HG03045 (cell line): ENCODE measurements at regions not wholly inside any gene's neighbourhood (a gene's known extent, or its start where the extent isn't known, plus 50 kb on each side); places are given as distances from the start of the nearest gene placed in this dataset.
"Not testable (repeated sequence)": the region's sequence is repeated elsewhere in the genome, so short reads cannot be mapped to it uniquely, and the experiment has no call there.

Experiments used
- ATAC-seq: cut with Tn5 transposase; IDR thresholded peaks from one replicate; pipeline ENCODE4 v1.9.1; 2021; ENCODE audit warnings: mild to moderate bottlenecking, moderate library complexity; ENCODE audit not compliant: unreplicated experiment

- peak; percentile 44 for ATAC-seq
Observed at GRCh38 chr3:124620600-124621063, 109.6 kb upstream of the UMPS start.

- no peak for ATAC-seq
Observed at GRCh38 chr3:124621498-124621897, 108.8 kb upstream of the UMPS start.

DNA sequence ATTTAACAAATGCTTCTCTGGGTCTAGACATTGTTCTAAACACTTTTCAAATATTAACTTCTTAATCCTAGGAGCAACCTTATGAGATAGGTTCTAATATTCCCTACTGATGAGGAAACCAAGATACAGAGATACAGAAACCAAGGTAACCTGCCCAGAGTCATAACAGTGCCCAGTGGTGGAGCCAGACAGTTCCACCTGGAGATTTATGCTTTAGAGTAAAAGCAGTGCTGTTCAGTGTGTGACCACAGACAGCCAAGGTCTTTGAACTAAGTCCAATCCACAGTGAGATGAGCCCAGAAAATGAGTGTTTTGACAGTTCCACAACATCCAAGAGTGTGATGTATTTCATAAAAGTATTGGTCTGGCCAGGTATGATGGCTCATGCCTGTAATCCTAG lies 105.2 kb upstream of the UMPS start:
- ATAC-seq = no peak

- no peak for ATAC-seq
Observed at GRCh38 chr3:124627501-124627908, 102.7 kb upstream of the UMPS start.

- no peak for ATAC-seq
Observed at GRCh38 chr3:124628863-124629262, 101.4 kb upstream of the UMPS start.

- no peak for ATAC-seq
Observed at GRCh38 chr3:124629497-124629896, 100.8 kb upstream of the UMPS start.

- no peak for ATAC-seq
Observed at GRCh38 chr3:124630960-124631359, 99.3 kb upstream of the UMPS start.

GRCh38 chr3:124631727-124632126 lies 98.5 kb upstream of the UMPS start:
- no peak for ATAC-seq

GRCh38 chr3:124632566-124633140 lies 97.6 kb upstream of the UMPS start:
- ATAC-seq = no peak

GRCh38 chr3:124633524-124633923 lies 96.7 kb upstream of the UMPS start:
- ATAC-seq = no peak

- ATAC-seq = no peak
Observed at GRCh38 chr3:124634210-124635168, 95.8 kb upstream of the UMPS start.

DNA sequence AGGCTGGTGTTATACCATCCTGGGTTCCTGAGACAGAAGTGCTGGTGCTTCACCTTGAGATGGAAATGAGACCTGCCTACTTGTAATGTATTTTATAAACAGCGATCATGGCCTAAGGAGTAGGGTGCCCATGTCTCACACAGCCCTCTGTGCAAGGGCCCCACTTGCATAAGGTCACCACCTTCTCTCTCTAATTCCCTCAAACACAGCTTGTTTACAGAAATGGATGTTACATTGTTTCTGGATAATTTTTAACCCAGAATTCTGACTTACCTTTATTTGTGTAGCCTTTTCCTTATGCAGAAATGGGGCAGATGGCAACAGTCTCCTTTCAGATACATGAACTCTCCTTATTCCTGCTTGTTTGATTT lies 95.1 kb upstream of the UMPS start:
- ATAC-seq = no peak

DNA sequence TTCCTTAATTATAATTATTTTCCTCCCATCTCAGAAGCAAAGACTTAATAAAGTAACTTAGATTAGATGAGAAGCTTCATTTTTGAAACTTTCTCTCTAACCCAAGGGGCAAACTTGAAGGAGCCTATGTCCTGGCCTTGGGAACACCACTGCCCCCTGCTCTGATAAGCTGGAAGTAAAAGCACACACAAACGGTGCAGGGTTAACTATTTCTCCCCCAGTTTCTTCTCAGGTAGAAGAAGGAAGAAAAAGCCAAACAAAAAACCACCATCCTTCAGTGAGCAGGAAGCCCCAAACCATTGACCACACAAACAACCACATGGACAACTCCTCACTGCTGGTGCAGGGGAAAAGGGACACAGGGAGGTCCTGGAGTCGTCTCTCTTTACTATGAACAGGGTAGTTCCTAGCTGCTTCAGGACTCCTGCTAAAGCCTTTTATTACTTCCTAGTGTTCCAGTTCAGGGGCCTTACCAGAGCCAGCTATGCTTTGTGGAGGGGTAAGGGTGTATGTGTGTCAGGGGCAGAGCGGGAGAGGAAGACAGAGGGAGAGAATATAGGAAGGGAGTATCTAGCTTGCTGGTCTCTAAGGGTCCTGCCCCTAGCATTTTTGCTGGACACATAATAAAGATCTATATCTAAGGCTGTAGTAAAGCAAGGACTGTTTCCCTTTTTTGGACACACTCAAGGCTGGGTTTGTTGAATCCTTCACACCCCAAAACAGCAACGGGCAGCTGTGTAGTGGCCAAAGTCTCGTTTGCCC lies 94.0 kb upstream of the UMPS start:
- no peak for ATAC-seq

DNA sequence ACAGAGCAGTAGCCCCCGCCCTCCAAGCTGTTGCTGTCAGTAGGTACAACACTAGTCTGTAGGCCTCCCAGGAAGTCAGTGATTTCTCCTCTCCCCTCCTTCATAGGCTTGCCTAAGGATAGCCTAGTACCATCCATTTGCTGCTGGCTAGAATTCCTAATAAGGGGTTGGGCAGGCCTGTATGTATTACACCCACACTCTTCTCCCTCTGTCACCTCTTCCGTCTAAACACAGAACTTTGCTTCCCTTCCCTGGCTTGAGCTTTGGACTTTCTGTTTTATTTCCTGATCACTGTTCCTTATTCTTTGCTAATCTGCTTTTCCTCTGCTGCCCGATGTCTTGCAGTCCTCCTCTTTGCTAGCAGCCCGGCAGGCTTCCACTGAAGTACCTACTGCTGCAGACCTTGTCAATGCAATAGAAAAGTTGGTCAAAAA lies 93.4 kb upstream of the UMPS start:
- no peak for ATAC-seq

- peak; percentile 46 for ATAC-seq
Observed at GRCh38 chr3:124639406-124640237, 90.6 kb upstream of the UMPS start.

DNA sequence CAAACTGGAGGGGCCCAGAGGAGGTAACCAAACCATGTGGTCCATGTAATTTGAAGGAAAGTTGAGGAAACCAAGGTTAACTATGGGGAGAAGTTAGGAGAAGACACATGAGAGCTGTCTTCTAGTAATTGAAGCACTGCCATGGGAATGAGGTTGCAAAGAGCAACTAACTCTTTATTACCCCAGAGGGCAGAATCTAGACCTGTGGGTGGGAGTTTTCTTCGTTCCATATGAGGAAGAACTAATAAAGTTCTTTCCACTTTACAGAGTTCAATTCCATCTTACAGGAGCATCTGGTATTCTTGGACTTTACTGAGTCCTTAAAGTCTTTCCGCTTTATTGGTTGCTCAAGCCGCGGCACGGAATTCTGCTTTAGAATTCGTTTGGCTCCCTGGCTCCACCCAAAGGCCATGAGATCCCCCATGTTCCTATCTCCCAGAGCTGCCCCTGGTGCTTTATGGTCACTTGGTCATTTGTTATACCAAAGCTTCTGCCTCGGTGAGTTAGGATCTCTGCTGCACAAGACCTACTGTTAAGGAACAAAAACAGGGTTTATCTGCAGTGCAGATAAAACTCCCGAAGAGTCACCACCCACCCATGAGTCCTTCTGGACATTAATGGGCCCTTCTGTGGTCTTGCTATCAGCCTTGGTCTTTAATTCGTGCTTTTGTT lies 89.5 kb upstream of the UMPS start:
- ATAC-seq = no peak

DNA sequence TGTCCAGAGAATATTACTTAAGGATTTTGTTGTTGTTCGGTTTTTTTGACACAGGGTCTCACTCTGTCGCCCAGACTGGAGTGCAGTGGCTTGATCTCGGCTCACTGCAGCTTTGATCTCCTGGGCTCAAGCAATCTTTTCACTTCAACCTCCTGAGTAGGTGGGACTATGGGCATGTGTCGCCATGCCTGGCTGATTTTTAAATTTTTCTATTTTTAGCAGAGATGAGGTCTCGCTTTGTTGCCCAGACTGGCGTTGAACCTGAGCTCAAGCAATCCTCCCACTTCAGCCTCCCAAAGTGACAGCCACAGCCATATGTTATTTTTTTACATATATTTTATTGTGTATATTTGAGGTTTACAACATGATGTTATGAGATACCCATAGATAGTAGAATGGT lies 86.8 kb upstream of the UMPS start:
- ATAC-seq = no peak

DNA sequence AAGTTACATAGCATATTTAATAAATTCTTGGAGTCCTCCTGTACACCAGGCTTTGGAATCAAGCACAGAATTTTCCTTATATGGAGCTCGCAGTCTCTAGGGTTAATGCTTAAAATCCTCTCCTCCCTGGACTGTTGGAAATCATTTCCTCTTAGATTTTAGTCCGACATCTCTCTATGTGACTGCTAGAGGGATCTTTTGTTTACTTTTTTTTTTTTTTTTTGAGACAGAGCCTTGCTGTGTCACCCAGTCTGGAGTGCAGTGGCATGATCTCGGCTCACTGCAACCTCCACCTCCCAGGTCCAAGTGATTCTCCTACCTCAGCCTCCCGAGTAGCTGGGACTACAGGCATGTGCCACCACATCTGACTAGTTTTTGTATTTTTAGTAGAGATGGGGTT lies 84.1 kb upstream of the UMPS start:
- not testable (repeated sequence) for ATAC-seq

GRCh38 chr3:124648551-124648950 lies 81.7 kb upstream of the UMPS start:
- no peak for ATAC-seq

- peak; percentile 67 for ATAC-seq
Observed at GRCh38 chr3:124650798-124651197, 79.5 kb upstream of the UMPS start.
